ENCODE measurements at regions not wholly inside any gene's neighbourhood (a gene's known extent, or its start where the extent isn't known, plus 50 kb on each side); places are given as distances from the start of the nearest gene placed in this dataset.

- TF ChIP-seq CTCF (conservative IDR thresholded peaks at IDR 0.05; ENCODE audit: low read depth in 2 of 2) (no peak), EZH2phosphoT487 (IDR thresholded peaks at IDR 0.05; ENCODE audit: unreplicated experiment) (no peak), POLR2AphosphoS5 (IDR thresholded peaks at IDR 0.05; ENCODE audit: low read depth) (no peak), REST (IDR thresholded peaks at IDR 0.05; ENCODE audit: unreplicated experiment) (no peak), EZH2 (IDR thresholded peaks at IDR 0.05; ENCODE audit: low read depth, unreplicated experiment) (no peak), ZNF462 (CRISPR knock-in tag; IDR thresholded peaks at IDR 0.05) (no peak), STAT1 (IDR thresholded peaks at IDR 0.05; ENCODE audit: unreplicated experiment) (no peak), NANOG (IDR thresholded peaks at IDR 0.05; ENCODE audit: borderline replicate concordance) (no peak), ZNF331 (CRISPR knock-in tag; IDR thresholded peaks at IDR 0.05; ENCODE audit: low read depth) (no peak), JUNB (IDR thresholded peaks at IDR 0.05; ENCODE audit: unreplicated experiment) (no peak), ETS1 (IDR thresholded peaks at IDR 0.05) (no peak)
These were observed 426.4 kb downstream of the TCERG1L start for GRCh38 chr10:130885021-130885655.

Measured in GM23338 (cell line).